H7 (cell line): ENCODE measurements at regions not wholly inside any gene's neighbourhood (a gene's known extent, or its start where the extent isn't known, plus 50 kb on each side); places are given as distances from the start of the nearest gene placed in this dataset.

Source experiments
- DNase-seq: peaks from one replicate; pipeline ENCODE4 v3.0.0; 2012
- H3K27me3 ChIP-seq: 2 replicates; pipeline ENCODE4 v1.6.0; 2011; ENCODE audit warnings: mild to moderate bottlenecking, low read length; ENCODE audit not compliant: control insufficient read depth, insufficient read depth
- H3K36me3 ChIP-seq: replicated peaks from 2 replicates; pipeline ENCODE4 v1.5.1; 2011; ENCODE audit warnings: low read length; ENCODE audit not compliant: control insufficient read depth, insufficient read depth
- H3K4me3 ChIP-seq: 2 replicates; pipeline ENCODE4 v1.5.1; 2011; ENCODE audit warnings: low read depth, mild to moderate bottlenecking, control low read depth, low read length, moderate library complexity; ENCODE audit not compliant: insufficient read depth

GRCh38 chr2:133753665-133754064, 185.4 kb upstream of the NCKAP5 start:
- H3K36me3 ChIP-seq = no peaks in the 10 kb centered on the region
- H3K27me3 ChIP-seq = no peaks in the 10 kb centered on the region
- H3K4me3 ChIP-seq = no peak overlapping the region
- no peak for DNase-seq

DNA sequence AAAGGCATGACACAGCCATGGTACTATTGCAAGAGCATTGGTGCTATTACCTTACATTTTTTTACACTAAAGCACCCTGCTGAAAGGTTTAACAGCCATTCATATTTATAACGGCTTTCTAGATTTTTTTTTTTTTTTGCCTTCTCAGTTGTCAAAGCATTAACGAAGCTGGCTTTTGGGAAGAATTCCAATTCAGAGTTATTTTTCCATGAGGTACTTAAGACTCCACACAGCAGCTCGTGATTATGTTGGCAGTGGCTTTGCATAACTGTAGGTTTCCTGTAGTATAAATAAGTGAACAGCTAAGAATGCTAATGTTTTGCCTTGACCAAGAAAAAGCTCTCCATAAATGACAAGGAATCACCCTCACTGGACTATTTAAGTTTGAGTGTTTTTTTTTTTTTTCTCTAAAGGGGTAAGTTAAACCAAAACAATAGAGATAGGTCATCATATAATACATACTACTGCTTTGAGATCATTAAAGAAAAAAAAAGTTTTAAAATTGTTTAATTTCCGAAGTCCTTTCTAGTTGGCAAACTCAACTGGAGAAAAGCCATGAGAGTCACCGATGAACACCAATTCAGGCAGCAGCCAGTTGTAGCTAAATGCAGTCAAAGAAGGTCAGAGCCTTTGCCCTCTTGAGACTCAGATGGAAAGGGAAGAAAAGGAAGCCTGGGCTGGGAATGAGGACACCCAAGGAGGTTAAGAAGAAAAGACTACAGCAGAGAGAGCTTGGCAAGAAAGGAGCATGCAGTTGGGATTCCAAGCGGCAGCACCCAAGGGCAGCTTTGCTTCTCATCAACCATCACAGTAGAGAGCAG, 187.4 kb upstream of the NCKAP5 start:
- Histone ChIP-seq H3K27me3 (no peaks in the 10 kb centered on the region), H3K4me3 (no peak overlapping the region), H3K36me3 (no peaks in the 10 kb centered on the region)
- DNase-seq = no peak

DNA sequence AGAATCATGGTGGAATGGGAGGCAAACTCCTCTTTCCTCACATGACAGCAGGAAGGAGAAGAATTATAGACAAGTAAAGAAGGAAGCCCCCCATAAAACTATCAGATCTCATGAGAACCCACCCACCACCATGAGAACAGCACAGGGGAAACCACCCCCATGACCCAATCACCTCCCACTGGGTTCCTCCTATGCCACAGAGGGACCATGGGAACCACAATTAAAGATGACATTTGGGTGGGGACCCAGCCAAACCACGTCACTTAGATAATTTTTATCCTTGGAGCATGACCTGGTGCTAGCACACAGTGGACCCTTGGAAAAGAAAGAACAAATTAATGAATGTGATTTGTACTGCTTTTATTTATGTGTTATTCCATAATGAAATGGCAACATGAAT, 188.6 kb upstream of the NCKAP5 start:
- no peaks in the 10 kb centered on the region for H3K36me3 ChIP-seq
- no peak overlapping the region for H3K4me3 ChIP-seq
- DNase-seq = no peak
- no peaks in the 10 kb centered on the region for H3K27me3 ChIP-seq

GRCh38 chr2:133760376-133760775, 192.1 kb upstream of the NCKAP5 start:
- no peak overlapping the region for H3K4me3 ChIP-seq
- DNase-seq = no peak
- H3K36me3 ChIP-seq = no peaks in the 10 kb centered on the region
- H3K27me3 ChIP-seq = no peaks in the 10 kb centered on the region

DNA sequence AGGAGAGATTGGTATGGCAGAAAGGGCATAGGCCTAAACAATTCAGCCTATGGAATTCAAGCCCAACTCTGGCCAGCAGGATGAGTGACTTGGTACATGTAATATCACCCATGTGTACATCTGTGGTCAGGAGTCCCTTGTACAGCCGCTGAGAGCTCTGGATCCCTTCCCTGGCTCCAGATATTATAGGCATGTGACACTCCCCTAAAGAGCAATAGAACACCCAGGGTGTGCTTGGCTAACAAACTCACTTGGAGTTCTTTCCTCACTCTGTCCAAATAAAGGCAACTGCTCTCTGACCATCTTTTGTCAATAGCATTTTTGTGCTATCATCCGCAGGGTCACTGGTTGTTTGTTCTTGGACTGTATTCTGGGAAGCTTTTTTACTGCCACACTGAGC, 197.4 kb upstream of the NCKAP5 start:
- Histone ChIP-seq H3K36me3 (no peaks in the 10 kb centered on the region), H3K27me3 (no peaks in the 10 kb centered on the region), H3K4me3 (no peak overlapping the region)
- no peak for DNase-seq

GRCh38 chr2:133766164-133766832, 198.0 kb upstream of the NCKAP5 start:
- Histone ChIP-seq H3K36me3 (no peaks in the 10 kb centered on the region), H3K27me3 (no peaks in the 10 kb centered on the region), H3K4me3 (no peak overlapping the region)
- DNase-seq = no peak

- H3K27me3 ChIP-seq = no peaks in the 10 kb centered on the region
- no peak overlapping the region for H3K4me3 ChIP-seq
- no peak for DNase-seq
These were observed 200.0 kb upstream of the NCKAP5 start for GRCh38 chr2:133768256-133768655.

GRCh38 chr2:133768658-133769435, 200.6 kb upstream of the NCKAP5 start:
- no peak for DNase-seq

More at GRCh38 chr2:133768256-133768655, 200.0 kb upstream of the NCKAP5 start:
- no peaks in the 10 kb centered on the region for H3K36me3 ChIP-seq

DNA sequence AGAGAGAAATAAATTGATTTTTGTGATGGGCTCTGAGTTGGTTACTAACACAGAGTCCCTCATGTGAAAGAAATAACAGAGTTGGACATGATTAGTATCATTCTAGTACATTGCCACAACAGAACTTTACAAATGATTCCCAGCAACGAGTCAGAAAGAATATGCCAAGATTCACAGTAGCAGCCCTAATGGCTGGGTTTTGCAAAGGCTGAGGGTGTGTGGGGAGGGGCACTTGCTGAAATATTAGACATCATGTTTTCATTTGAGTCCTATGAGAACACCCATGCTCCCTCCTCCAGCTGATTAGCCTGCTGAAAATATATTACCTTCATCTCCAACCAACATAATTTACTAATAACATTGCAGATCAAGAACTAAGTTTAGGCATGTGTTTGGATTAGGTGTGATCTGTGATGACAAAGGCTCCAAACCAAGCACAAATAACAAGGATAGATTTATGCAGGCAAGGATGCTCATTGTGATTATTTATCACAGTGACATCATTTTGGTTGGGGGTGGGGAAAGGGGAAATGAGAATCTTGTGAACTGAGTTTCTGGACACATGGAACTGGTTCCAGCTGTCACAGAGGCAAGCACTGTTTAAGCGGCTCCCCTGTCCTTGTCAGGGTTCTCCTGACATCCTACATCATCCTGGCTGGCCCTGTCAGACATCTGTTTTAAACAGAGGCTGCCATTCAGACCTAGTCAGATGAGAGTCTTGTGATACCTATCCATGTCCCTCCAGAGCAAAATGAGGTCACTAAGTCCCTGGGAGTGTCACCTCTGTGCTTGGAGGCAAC, 205.8 kb upstream of the NCKAP5 start:
- Histone ChIP-seq H3K4me3 (no peak overlapping the region), H3K36me3 (no peaks in the 10 kb centered on the region), H3K27me3 (no peaks in the 10 kb centered on the region)
- DNase-seq = no peak

More at GRCh38 chr2:133768658-133769435, 200.6 kb upstream of the NCKAP5 start:
- Histone ChIP-seq H3K27me3 (no peaks in the 10 kb centered on the region), H3K4me3 (no peak overlapping the region), H3K36me3 (no peaks in the 10 kb centered on the region)

DNA sequence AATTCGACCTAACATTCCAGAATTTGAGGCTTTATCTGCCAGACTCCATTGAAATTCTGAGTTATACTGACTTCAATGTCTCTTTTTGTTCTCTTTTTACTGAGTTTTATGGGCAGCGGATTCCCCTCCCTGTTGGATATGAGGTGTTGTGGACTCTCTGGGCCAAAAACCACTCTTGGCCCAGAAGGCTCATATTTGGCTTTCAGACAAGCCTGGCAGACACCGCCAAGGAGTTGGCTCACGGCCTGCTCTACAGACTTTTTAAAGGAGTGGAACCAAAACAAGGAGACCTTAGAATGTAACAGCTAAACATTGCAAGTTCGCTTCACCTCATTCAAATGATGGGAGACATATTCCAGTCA, 206.4 kb upstream of the NCKAP5 start:
- Histone ChIP-seq H3K27me3 (no peaks in the 10 kb centered on the region), H3K36me3 (no peaks in the 10 kb centered on the region), H3K4me3 (no peak overlapping the region)
- DNase-seq = no peak

DNA sequence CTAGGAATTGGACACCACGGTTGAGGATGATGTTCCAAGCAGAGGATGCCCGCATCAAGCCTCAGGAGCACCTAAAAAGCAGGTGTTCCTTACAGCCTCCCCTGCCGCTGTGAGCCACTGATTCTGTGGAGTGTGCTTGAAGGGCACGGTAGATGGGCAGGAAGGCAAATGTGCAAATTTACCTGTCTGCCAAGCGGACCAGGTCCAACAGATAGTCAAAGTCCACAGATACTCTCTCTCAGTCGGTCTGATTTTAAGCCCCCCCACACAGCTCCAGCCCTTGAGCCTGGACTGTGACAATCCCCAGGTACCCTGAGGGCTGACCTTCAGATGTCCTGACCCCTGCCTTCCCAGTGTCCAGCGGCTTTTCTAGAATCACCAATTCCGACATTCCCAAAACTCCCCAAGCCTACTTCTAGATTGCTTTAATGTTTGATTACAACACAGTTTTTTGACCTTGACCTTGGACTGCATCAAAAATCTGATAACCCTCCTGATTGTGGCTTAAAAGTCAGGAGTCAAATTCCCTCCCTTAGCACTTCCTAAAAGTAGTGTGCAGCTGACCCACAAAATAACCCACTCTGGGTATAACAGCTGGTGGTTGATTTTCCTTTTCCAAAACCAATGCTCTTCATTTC, 208.8 kb upstream of the NCKAP5 start:
- no peak for DNase-seq

DNA sequence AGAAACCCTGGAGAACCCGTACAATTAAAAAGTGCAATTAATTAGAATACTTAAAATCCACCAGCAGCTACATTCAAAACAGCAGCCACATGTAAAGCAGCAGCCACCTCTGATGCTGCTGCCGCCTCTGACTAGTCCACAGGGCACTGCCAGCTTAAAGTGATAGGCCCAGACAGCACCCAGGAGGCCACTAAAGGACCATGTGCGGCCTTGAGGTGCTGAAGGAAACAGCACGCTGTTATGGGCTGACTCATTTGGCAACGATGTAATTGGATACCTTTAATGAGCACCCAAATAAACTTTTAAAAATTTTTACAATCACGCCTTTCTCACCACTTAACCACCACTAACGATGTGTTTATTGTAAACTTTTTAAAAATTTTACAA, 209.3 kb upstream of the NCKAP5 start:
- no peak for DNase-seq
- H3K4me3 ChIP-seq = no peak overlapping the region
- no peaks in the 10 kb centered on the region for H3K27me3 ChIP-seq
- no peaks in the 10 kb centered on the region for H3K36me3 ChIP-seq

More for the DNA sequence above, 208.8 kb upstream of the NCKAP5 start:
- H3K36me3 ChIP-seq = no peaks in the 10 kb centered on the region
- H3K4me3 ChIP-seq = no peak overlapping the region
- H3K27me3 ChIP-seq = no peaks in the 10 kb centered on the region

DNA sequence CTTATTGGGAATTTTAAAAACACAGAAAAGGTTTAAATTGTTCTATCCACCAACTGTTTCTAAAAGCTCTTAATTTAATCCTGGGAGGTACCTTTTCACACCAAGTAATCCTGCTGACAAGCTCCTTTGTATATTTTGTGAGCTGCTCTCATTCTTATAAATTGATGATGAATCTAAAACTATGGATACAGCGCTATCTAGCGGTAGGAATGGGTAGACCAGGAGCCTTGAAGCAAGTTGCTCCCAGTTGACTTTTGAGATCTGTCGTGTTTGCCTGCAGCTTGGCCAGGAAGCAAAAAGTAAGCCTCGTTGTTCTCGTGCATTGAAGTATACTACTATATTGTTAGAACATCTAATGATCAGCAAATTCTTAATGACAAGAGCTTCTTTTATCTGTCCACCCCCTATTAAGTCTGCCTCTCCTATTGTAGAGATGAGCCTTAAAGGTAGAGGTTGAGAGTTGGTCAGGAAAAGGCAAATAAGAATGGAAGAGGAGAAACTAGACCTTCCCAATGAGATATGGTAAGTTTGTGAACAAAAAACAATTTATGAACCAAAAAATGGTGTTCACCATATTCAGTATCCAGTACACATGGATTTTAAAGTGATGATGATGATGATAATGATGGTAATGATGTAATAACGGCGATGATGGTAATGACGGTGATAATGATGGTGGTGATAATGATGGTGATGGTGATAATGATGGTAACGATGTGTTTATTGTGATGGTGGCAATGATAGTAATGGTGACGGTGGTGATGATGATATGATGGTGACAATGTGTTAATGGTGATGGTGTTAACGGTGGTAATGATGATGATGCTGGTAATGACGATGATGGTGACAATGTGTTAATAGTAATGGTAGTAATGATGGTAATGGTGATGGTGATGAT, 212.1 kb upstream of the NCKAP5 start:
- no peaks in the 10 kb centered on the region for H3K36me3 ChIP-seq
- no peak overlapping the region for H3K4me3 ChIP-seq
- DNase-seq = peak; percentile 57
- no peaks in the 10 kb centered on the region for H3K27me3 ChIP-seq
